ENCODE measurements at regions not wholly inside any gene's neighbourhood (a gene's known extent, or its start where the extent isn't known, plus 50 kb on each side); places are given as distances from the start of the nearest gene placed in this dataset.

GRCh38 chr10:6333086-6333485 is 130.4 kb downstream of the PFKFB3 start:
- intact Hi-C loops (cut with micrococcal nuclease) (no loop called here), in situ Hi-C loops (cut with MboI) (no loop called here)
- no peak overlapping the region for H3K9ac ChIP-seq (ENCODE audit: insufficient read depth in 1 of 2, low read depth in 2 of 2, low read length in 2 of 2)
- H4K20me1 ChIP-seq (replicated peaks; ENCODE audit: control insufficient read depth, insufficient read depth, low read length) = no peaks in the 10 kb centered on the region
- H3K9me3 ChIP-seq (replicated peaks; ENCODE audit: control insufficient read depth, insufficient read depth, low read depth, low read length) = no peaks in the 10 kb centered on the region
- H3K4me2 ChIP-seq (ENCODE audit: insufficient read depth, low read length) = no peak overlapping the region
- no peaks in the 10 kb centered on the region for H3K36me3 ChIP-seq (ENCODE audit: control insufficient read depth, insufficient read depth, low read length)
- ATAC-seq = no peak
- H2AFZ ChIP-seq (ENCODE audit: low read depth, low read length) = no peak overlapping the region
- no peaks in the 10 kb centered on the region for H3K79me2 ChIP-seq (ENCODE audit: control insufficient read depth, insufficient read depth, low read length)
- WGBS (ENCODE audit: insufficient coverage, low coverage, missing lambda C conversion rate) = 0% methylated on average over 4 of the region's 4 CpGs
- peaks cover 0 to 22% of the 10 kb centered on the region in 2 experiments; a peak in 3 of 5 replicates for H3K27me3 ChIP-seq (ENCODE audit: control insufficient read depth in 2 of 2, insufficient read depth in 2 of 2, low read length in 2 of 2)
- H3K27ac ChIP-seq (ENCODE audit: extremely low read depth, low read depth, low read length) = no peak overlapping the region
- no peaks in the 10 kb centered on the region for H3K9me1 ChIP-seq (ENCODE audit: control insufficient read depth, insufficient read depth, low read length)
- peaks cover 0 to 4% of the 10 kb centered on the region in 2 experiments; a peak in 2 of 5 replicates for H3K4me1 ChIP-seq (replicated peaks in 1 of 2; ENCODE audit: control insufficient read depth in 2 of 2, insufficient read depth in 2 of 2, low read length in 2 of 2)
- FAIRE-seq = no peak
- POLR2A ChIA-PET = no interaction called here
- BruUV-seq (replicated peaks) = no TSS peak
- no peak for DNase-seq (ENCODE audit: extremely low read depth in 1 of 4, low spot score in 3 of 4)
- CTCF ChIA-PET (ENCODE audit: low intra/inter-chr PET ratio) = no interaction called here
- H3K4me3 ChIP-seq = no peak overlapping the region
- TF ChIP-seq SPI1 (IDR thresholded peaks at IDR 0.05; ENCODE audit: borderline replicate concordance, low read depth, low read length) (no peak), ZSCAN32 (CRISPR knock-in tag; IDR thresholded peaks at IDR 0.05) (no peak), ELF4 (CRISPR knock-in tag; IDR thresholded peaks at IDR 0.05) (no peak), HDAC6 (IDR thresholded peaks at IDR 0.05; ENCODE audit: low read depth, low read length) (no peak), CBX8 (IDR thresholded peaks at IDR 0.05; ENCODE audit: borderline replicate concordance, extremely low read depth, low read depth, low read length, poor library complexity, severe bottlenecking) (no peak), RBM14 (IDR thresholded peaks at IDR 0.05; ENCODE audit: borderline replicate concordance, insufficient read depth, low read depth, low read length) (no peak), ARNT (IDR thresholded peaks at IDR 0.05) (no peak), TEAD4 (IDR thresholded peaks at IDR 0.05; ENCODE audit: low read length) (no peak), TEAD4 (CRISPR knock-in tag; IDR thresholded peaks at IDR 0.05; ENCODE audit: borderline replicate concordance) (no peak), HMGN3 (IDR thresholded peaks at IDR 0.05; ENCODE audit: borderline replicate concordance, extremely low read depth, insufficient read length, low read depth, low read length) (no peak), RAD51 (IDR thresholded peaks at IDR 0.05; ENCODE audit: borderline replicate concordance, low read depth) (no peak), RFX1 (IDR thresholded peaks at IDR 0.05) (no peak), CEBPG (CRISPR knock-in tag; IDR thresholded peaks at IDR 0.05) (no peak), CEBPG (tag; conservative IDR thresholded peaks at IDR 0.05 in 1 of 2, IDR thresholded peaks at IDR 0.05 in 1 of 2) (no peak), HOMEZ (CRISPR knock-in tag; IDR thresholded peaks at IDR 0.05) (no peak), ZHX1 (conservative IDR thresholded peaks at IDR 0.05; ENCODE audit: low read length) (no peak)
- TF ChIP-seq, protein P1, sequence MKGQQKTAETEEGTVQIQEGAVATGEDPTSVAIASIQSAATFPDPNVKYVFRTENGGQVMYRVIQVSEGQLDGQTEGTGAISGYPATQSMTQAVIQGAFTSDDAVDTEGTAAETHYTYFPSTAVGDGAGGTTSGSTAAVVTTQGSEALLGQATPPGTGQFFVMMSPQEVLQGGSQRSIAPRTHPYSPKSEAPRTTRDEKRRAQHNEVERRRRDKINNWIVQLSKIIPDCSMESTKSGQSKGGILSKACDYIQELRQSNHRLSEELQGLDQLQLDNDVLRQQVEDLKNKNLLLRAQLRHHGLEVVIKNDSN (CRISPR knock-in tag; IDR thresholded peaks at IDR 0.05) = no peak
